HG03066 (cell line): ENCODE measurements at regions not wholly inside any gene's neighbourhood (a gene's known extent, or its start where the extent isn't known, plus 50 kb on each side); places are given as distances from the start of the nearest gene placed in this dataset.

Experiments
- ATAC-seq: cut with Tn5 transposase; IDR thresholded peaks from one replicate; pipeline ENCODE4 v1.9.1; 2021; ENCODE audit warnings: low read depth; ENCODE audit not compliant: unreplicated experiment

- ATAC-seq, result no peak
Measured at GRCh38 chr6:71584712-71585436, 296.3 kb downstream of the OGFRL1 start.

GRCh38 chr6:71585472-71585871 lies 296.9 kb downstream of the OGFRL1 start:
- ATAC-seq, result no peak

GRCh38 chr6:71588490-71588889 lies 297.9 kb upstream of the RIMS1 start:
- no peak for ATAC-seq

GRCh38 chr6:71589254-71589653 lies 297.1 kb upstream of the RIMS1 start:
- no peak for ATAC-seq

GRCh38 chr6:71592643-71593042 lies 293.7 kb upstream of the RIMS1 start:
- no peak for ATAC-seq

GRCh38 chr6:71599359-71599758 lies 287.0 kb upstream of the RIMS1 start:
- no peak for ATAC-seq

- no peak for ATAC-seq
Measured at GRCh38 chr6:71602385-71603007, 283.9 kb upstream of the RIMS1 start.

GRCh38 chr6:71603021-71603420 lies 283.3 kb upstream of the RIMS1 start:
- ATAC-seq, result no peak

GRCh38 chr6:71608646-71609045 lies 277.7 kb upstream of the RIMS1 start:
- ATAC-seq, result no peak

- ATAC-seq, result no peak
Measured at GRCh38 chr6:71619836-71620235, 266.5 kb upstream of the RIMS1 start.

GRCh38 chr6:71621918-71622519 lies 264.3 kb upstream of the RIMS1 start:
- no peak for ATAC-seq

GRCh38 chr6:71642120-71642519 lies 244.2 kb upstream of the RIMS1 start:
- ATAC-seq, result no peak

- no peak for ATAC-seq
Measured at GRCh38 chr6:71642793-71643192, 243.6 kb upstream of the RIMS1 start.

GRCh38 chr6:71645299-71645698 lies 241.1 kb upstream of the RIMS1 start:
- ATAC-seq, result no peak

- no peak for ATAC-seq
Measured at GRCh38 chr6:71649915-71650314, 236.4 kb upstream of the RIMS1 start.

- no peak for ATAC-seq
Measured at GRCh38 chr6:71651636-71652035, 234.7 kb upstream of the RIMS1 start.

GRCh38 chr6:71656121-71656520 lies 230.2 kb upstream of the RIMS1 start:
- ATAC-seq, result no peak

- no peak for ATAC-seq
Measured at GRCh38 chr6:71665931-71666330, 220.4 kb upstream of the RIMS1 start.

GRCh38 chr6:71672876-71673275 lies 213.5 kb upstream of the RIMS1 start:
- ATAC-seq, result no peak

GRCh38 chr6:71675386-71675785 lies 211.0 kb upstream of the RIMS1 start:
- no peak for ATAC-seq

GRCh38 chr6:71676298-71676697 lies 210.1 kb upstream of the RIMS1 start:
- ATAC-seq, result no peak

GRCh38 chr6:71678091-71678490 lies 208.3 kb upstream of the RIMS1 start:
- no peak for ATAC-seq
